ENCODE measurements at regions not wholly inside any gene's neighbourhood (a gene's known extent, or its start where the extent isn't known, plus 50 kb on each side); places are given as distances from the start of the nearest gene placed in this dataset.
A peak's percentile ranks its signal among the peaks of the same experiment; 100 is the strongest.
"Not testable (repeated sequence)": the region's sequence is repeated elsewhere in the genome, so short reads cannot be mapped to it uniquely, and the experiment has no call there.

DNA sequence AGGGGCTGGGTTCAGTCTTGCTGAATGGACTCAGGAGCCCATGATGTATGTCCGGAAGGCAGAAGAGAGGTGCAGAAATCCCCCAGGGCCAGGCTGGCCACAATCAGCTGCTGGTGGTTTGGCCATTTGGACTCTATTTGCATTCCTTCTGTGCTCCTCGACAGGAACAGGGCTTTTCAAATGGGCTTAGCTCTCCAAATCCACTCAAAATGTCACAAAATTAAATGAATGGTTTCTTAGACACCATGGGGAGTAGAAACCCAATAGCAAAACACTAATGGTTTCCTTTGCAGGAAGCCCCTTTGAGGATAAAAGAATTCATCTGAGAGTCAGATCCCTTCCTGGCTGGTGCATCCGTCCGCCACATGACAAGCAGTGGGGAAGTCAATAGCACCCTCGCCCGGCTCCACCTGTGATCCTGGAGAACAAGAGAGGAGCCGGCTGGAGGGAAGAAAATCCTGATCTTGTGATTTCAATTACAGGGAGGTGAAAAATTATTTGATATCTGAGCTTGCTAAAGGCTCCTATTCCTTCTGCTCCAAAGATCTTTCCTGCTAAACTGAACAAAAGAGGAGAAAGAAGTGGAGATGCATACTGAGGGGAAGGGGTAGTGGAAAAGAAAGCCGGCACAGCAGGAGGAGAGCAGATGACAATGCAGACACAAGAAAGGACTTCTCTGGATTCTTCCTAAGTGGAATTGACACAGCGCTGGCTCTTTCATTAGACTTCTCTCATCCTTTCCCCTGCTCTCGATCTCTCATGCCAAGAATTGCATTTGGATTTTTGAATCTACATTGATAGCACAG lies 190.7 kb downstream of the C7orf25 start:
- Mint-ChIP-seq H3K27me3 (ENCODE audit: low read depth) (peaks cover 6% of the 10 kb centered on the region), H3K4me1 (peaks cover 31% of the 10 kb centered on the region), H3K4me3 (no peak overlapping the region), H3K36me3 (ENCODE audit: low read depth) (no peaks in the 10 kb centered on the region), H3K27ac (peak overlapping the region in 1 of 3 experiments; percentile 27), H3K9me3 (peaks cover 12% of the 10 kb centered on the region)
- TF ChIP-seq, protein P1, sequence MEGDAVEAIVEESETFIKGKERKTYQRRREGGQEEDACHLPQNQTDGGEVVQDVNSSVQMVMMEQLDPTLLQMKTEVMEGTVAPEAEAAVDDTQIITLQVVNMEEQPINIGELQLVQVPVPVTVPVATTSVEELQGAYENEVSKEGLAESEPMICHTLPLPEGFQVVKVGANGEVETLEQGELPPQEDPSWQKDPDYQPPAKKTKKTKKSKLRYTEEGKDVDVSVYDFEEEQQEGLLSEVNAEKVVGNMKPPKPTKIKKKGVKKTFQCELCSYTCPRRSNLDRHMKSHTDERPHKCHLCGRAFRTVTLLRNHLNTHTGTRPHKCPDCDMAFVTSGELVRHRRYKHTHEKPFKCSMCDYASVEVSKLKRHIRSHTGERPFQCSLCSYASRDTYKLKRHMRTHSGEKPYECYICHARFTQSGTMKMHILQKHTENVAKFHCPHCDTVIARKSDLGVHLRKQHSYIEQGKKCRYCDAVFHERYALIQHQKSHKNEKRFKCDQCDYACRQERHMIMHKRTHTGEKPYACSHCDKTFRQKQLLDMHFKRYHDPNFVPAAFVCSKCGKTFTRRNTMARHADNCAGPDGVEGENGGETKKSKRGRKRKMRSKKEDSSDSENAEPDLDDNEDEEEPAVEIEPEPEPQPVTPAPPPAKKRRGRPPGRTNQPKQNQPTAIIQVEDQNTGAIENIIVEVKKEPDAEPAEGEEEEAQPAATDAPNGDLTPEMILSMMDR (IDR thresholded peaks at IDR 0.05; ENCODE audit: unreplicated experiment in 3 of 3) = no peak

DNA sequence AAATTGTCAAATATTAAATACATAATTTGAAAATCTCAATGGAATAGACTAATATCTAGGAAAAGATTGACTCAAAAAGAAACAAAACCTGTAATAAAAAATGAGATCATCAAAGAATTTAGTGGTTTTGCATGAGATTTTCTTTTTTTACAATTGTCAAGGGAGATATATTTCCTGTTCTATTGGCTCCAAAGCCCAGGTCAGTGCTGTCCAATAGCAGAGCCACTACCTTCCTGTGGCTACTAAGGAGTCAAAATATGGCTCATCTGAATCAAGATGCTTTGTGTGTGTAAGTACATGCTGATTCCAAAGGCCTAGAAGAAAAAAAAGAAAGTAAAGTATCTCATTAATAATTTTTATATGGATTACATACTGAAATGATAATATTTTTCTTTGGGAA lies 191.9 kb downstream of the C7orf25 start:
- Mint-ChIP-seq H3K9me3 (peaks cover 14% of the 10 kb centered on the region), H3K27ac (no peak overlapping the region), H3K4me1 (peaks cover 31% of the 10 kb centered on the region), H3K27me3 (ENCODE audit: low read depth) (peaks cover 6% of the 10 kb centered on the region), H3K4me3 (no peak overlapping the region), H3K36me3 (ENCODE audit: low read depth) (no peaks in the 10 kb centered on the region)
- TF ChIP-seq, protein P1 (IDR thresholded peaks at IDR 0.05; ENCODE audit: unreplicated experiment in 3 of 3) = no peak

DNA sequence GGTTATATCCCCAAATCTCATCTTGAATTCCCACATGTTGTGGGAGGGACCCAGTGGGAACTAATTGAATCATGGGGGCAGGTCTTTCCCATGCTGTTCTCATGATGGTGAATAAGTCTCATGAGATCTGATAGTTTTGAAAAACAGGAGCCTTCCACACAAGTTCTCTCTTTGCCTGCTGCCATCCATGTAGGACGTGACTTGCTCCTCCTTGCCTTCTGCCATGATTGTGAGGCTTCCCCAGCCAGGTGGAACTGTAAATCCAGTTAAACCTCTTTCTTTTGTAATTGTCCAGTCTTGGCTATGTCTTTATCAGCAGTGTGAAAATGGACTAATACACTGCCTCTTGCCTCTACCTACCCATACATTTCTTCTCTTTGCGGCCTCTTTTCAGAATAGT lies 193.4 kb downstream of the C7orf25 start:
- H3K4me3 Mint-ChIP-seq; H3K27me3 Mint-ChIP-seq (ENCODE audit: low read depth); H3K36me3 Mint-ChIP-seq (ENCODE audit: low read depth); H3K27ac Mint-ChIP-seq: not testable (repeated sequence)
- Mint-ChIP-seq H3K9me3 (peaks cover 25% of the 10 kb centered on the region), H3K4me1 (peaks cover 31% of the 10 kb centered on the region)

DNA sequence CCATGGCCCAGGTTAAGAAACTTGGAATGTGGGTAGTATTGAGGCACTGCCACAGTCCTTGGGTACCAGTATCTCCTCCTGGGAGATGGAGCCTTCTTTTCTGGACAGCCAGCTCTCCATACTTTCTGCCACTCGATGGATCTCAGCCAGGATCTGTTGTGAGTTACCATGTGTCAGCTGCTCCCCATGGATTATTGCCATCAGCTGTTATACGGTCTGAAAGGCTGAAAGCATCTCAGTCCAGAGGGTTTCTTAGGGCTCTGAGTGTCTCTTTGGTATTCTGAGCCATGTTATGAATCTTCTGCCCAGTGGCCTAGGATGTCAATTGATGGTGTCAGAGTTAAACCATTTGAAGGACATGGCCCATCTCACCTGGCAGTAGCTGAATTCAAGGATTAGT lies 197.5 kb downstream of the C7orf25 start:
- H3K9me3 Mint-ChIP-seq = peaks cover 25% of the 10 kb centered on the region

DNA sequence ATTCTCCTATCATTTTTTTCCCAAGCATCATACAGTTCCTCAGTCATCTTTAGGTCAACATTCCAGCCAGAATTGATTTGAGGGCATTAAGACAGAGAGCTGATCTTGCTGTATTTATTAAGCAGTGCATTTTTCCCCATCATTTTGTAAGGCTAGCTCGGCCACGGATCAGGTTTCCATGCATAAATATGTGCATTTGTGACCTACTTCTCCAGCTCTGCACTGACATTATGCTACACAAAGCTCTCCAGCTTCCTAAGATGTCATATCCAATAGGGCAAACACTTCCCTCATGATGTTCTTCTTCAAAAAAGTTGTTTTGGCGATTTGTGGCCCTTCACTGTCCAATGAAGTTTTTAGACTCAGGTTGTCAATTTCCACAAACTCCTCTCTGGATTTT lies 202.6 kb downstream of the C7orf25 start:
- peaks cover 8% of the 10 kb centered on the region for H3K9me3 Mint-ChIP-seq
- H3K36me3 Mint-ChIP-seq (ENCODE audit: low read depth) = no peaks in the 10 kb centered on the region
- H3K4me1 Mint-ChIP-seq = peaks cover 7% of the 10 kb centered on the region
- H3K27ac Mint-ChIP-seq = peak overlapping the region in 1 of 3 experiments; percentile 23
- no peaks in the 10 kb centered on the region for H3K27me3 Mint-ChIP-seq (ENCODE audit: low read depth)
- TF ChIP-seq, protein P1 (IDR thresholded peaks at IDR 0.05; ENCODE audit: unreplicated experiment in 3 of 3) = no peak
- H3K4me3 Mint-ChIP-seq = no peak overlapping the region

More for the DNA sequence above, 197.5 kb downstream of the C7orf25 start:
- Mint-ChIP-seq H3K4me3 (no peak overlapping the region), H3K36me3 (ENCODE audit: low read depth) (no peaks in the 10 kb centered on the region), H3K4me1 (peaks cover 2% of the 10 kb centered on the region), H3K27me3 (ENCODE audit: low read depth) (no peaks in the 10 kb centered on the region), H3K27ac (no peak overlapping the region)
- TF ChIP-seq, protein P1 (IDR thresholded peaks at IDR 0.05; ENCODE audit: unreplicated experiment in 3 of 3) = no peak

DNA sequence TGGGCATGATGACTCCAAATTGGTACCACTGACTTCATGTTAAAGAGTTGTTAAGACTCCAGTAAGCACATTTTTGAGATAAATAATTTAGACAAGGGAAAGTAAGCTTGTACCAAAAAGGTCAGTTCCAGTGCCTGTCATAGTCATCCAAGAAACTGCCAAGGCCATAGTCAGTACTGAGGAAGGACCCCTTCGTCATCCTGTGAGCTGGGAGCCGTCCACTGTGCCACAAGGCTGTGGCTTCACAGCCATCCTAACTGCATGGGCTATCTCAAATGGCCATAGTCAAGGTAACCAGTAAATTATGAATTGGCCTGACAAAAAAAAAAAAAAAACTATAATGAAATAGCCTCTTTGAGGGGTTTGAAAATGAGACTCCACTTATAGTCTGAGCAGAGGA lies 207.2 kb downstream of the C7orf25 start:
- no peaks in the 10 kb centered on the region for H3K27me3 Mint-ChIP-seq (ENCODE audit: low read depth)
- H3K9me3 Mint-ChIP-seq = no peaks in the 10 kb centered on the region
- H3K4me3 Mint-ChIP-seq = no peak overlapping the region
- H3K36me3 Mint-ChIP-seq (ENCODE audit: low read depth) = no peaks in the 10 kb centered on the region
- TF ChIP-seq, protein P1 (IDR thresholded peaks at IDR 0.05; ENCODE audit: unreplicated experiment in 3 of 3) = no peak
- H3K4me1 Mint-ChIP-seq = peaks cover 26% of the 10 kb centered on the region
- no peak overlapping the region for H3K27ac Mint-ChIP-seq

Data from nephron (organoid).